SW 1271 (cell line): ENCODE measurements at regions not wholly inside any gene's neighbourhood (a gene's known extent, or its start where the extent isn't known, plus 50 kb on each side); places are given as distances from the start of the nearest gene placed in this dataset.

Experiments used
- DNase-seq, 2 experiments: peaks; one replicate each; lab custom pipeline; 2025; lab: John Stamatoyannopoulos, UW

DNA sequence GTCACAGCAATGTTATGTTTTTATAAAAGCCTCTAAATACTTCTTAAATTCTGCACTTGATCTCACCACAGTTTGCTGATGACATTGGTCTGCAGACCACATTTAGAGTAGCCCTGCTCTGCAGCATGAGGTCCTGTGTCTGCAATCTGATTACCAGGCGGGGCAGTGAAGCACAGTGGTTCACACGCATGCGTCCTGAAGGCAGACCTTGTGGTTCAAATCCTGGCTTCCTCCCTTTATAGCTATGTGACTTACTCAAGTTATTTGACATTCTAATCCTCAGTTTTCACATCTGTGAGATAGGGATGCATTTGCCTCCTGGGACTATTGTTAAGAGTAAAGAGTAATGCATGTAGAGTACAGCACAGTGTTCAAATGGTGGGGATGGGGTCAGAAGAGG is 50.3 kb downstream of the BMAL2 start:
- DNase-seq, result no peak

DNA sequence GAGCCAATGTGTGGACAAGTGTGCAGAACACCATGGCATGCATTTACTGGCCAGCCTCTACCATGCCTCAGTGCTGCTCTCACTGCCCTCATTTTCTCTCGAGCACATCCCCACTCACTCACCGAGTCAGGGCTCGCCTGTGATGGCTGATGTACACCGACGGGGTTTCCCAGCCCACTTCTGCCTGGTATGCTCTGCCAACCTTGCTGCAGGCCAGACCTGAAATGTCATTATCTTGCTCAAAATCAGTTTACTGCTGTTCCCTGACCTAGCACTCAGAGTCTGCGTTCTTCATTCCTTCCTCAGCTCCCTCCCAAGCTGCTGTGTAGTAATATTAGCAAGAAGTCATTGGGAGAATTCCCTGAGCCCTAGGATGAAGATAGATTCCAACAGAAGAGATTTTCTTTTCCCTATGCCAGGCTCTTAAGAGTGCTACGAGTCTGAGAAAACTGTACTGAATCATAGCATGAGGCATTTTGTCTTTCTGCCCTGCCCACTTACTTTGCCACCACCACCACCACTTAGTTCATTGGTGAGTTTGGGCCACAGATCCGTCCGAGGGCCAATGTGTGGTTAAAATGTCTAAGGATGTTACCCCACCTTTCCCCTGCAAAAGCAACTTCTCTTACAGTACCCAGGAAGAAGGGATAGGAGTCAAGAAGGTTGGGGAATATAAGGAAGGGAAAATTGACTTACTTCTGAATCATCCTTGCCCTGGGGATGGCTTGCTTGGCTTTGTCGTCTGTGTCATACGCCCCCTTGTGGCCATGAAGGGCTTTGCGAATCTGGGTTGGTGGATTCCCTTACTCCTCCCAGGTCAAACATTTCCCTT is 51.0 kb downstream of the BMAL2 start:
- peak; percentile 27 to 77 for DNase-seq

- no peak for DNase-seq
Observed at GRCh38 chr12:27384261-27384590, 51.6 kb downstream of the BMAL2 start.

- no peak for DNase-seq
Observed at GRCh38 chr12:27385766-27386564, 53.3 kb downstream of the BMAL2 start.

GRCh38 chr12:27387473-27387872 is 54.8 kb downstream of the BMAL2 start:
- no peak for DNase-seq

GRCh38 chr12:27388650-27389049 is 56.0 kb downstream of the BMAL2 start:
- DNase-seq, result no peak

GRCh38 chr12:27394676-27395075 is 51.9 kb upstream of the SMCO2 start:
- DNase-seq, result no peak

DNA sequence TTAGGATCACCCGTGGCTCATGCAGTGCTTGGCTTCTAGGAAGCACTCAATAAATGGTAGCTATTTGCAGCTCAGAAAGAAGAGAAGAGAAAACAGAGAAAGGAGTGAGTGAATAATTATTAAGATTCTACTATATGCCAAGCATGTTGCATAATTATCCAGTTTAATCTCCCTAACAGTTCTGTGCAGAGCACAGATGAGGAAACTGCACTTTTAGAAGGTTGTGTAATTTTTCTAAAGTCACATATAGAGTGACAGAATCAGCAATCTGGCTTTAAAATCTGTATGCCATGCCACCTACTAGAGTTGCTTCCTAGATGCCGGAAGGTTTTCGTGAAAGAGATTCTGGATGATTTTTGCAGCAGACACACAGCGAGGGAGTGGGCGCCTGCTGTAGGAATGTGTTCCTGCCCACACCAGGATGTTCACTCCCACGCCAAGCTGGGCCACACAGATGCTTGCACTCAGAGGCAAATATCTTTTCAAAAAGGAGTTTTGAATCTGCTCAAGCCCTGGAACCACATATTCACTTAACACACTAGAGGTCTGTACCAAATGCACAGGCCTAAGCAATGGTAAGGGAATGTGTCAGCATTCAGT is 50.2 kb upstream of the SMCO2 start:
- no peak for DNase-seq
